ENCODE measurements at regions not wholly inside any gene's neighbourhood (a gene's known extent, or its start where the extent isn't known, plus 50 kb on each side); places are given as distances from the start of the nearest gene placed in this dataset.

DNA sequence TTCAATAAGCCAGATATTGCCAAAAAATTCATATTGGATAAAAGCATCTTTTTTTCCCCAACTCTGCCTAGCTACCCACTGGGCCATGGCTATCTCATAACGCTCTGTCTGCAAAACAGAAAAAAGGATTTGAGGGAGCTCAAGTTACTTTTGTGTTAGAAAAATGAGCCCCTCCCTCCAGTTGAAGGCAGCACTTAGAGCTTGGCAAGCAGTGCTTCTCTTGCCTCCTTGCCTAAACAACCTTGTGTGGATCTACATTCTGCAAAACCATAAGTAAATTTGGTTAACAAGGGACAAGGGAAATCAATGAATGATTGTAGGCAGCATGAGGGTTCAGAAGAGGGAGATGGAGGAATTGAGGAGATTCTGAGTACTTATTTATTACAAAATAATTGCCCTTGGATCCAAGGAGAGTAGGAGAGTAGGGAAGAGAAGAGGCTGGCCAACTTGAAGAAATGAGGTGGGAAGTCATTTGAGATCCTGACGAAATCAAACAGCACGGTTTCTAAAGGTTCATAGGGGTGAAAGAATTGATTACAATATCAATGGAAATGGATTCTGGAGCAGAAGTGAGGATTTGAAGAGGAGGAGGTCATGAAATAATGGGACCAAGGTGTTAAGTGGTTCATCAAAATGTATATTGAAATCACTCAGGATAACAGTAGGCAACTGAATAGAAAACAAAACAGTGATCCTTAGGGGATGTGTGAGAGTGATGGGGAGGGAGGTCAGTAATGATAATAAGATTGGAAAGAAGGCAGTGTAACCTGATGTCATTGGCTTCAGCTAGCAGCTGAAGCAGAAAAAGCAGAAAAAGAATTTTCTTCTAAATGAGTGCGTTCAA is 434.8 kb upstream of the IGFBP7 start:
- no peaks in the 10 kb centered on the region for H3K36me3 ChIP-seq (ENCODE audit: insufficient read depth, low read length)
- H3K27ac ChIP-seq (ENCODE audit: low read depth, low read length) = peak overlapping the region; percentile 62; the same call in 1 of the 2 replicates
- 11% methylated on average over 3 of the region's 4 CpGs for WGBS
- peaks cover 22% of the 10 kb centered on the region for H3K4me1 ChIP-seq (ENCODE audit: insufficient read depth, low read length)
- no peaks in the 10 kb centered on the region for H3K9me3 ChIP-seq (ENCODE audit: insufficient read depth, low read depth, low read length)
- H3K4me3 ChIP-seq (ENCODE audit: low read length) = peak overlapping the region; percentile 22; the same call in 1 of the 2 replicates
- H3K9ac ChIP-seq (ENCODE audit: low read depth, low read length) = no peak overlapping the region; the same call in 1 of the 2 replicates
- H3K27me3 ChIP-seq (ENCODE audit: insufficient read depth, low read length) = no peaks in the 10 kb centered on the region

DNA sequence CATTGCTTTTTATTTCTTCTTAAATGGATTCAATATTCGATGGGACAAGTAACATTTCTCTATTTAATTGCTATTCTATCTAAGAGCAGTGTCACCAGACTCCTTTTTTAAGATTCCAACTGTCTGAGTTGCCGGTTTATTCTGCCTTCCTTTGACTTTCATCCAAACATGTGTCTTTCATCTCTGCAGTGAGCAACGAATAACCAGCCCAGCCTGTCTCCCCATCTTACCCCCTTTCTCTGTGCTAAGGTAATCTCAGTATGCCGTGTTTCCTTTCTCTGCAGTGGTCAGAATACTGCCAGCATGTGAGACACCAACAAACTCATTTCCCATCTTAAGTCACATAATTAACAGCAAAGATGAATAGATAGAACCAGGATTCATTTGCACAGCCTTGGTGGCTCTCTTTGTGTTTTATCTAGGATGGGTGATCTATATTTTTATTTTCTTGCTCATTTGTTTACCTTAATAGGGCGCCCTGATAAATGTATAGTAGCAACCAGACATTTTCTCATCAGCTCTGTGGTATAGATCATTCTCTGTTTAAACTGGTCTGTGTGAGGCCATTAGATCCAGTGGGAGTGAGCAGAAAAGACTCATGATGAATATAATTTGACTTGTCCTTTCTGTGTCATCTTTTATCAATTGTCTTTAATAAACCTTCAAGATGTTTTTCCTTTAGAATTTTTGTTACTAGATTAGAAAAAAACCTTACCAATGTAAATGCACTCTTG is 394.8 kb upstream of the IGFBP7 start:
- Histone ChIP-seq H3K4me1 (ENCODE audit: insufficient read depth, low read length) (no peaks in the 10 kb centered on the region), H3K9ac (ENCODE audit: low read depth, low read length) (no peak overlapping the region), H3K36me3 (ENCODE audit: insufficient read depth, low read length) (no peaks in the 10 kb centered on the region), H3K4me3 (ENCODE audit: low read length) (no peak overlapping the region), H3K9me3 (ENCODE audit: insufficient read depth, low read depth, low read length) (no peaks in the 10 kb centered on the region), H3K27me3 (ENCODE audit: insufficient read depth, low read length) (no peaks in the 10 kb centered on the region), H3K27ac (ENCODE audit: low read depth, low read length) (no peak overlapping the region)
- 85% methylated on average over 5 of the region's 5 CpGs for WGBS

DNA sequence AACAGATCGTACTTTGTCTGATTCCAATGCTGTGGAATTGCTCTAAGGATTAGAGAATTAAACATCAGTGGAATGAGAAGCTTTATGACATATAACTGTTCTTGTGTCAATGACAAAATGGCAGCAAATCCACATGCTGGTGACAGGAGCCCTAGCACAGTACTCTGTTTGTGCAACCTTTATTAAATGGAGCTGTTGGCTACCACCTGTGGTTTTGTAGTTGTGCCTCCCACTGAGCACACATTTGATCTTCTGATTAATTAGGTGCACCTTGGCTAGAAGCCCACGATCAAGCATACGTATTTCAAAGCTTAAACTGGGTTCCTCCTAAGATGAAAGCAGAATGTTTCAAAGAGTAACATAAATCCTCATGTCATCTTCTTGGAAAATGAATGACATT is 394.0 kb upstream of the IGFBP7 start:
- no peaks in the 10 kb centered on the region for H3K36me3 ChIP-seq (ENCODE audit: insufficient read depth, low read length)
- H3K9me3 ChIP-seq (ENCODE audit: insufficient read depth, low read depth, low read length) = no peaks in the 10 kb centered on the region
- H3K4me1 ChIP-seq (ENCODE audit: insufficient read depth, low read length) = no peaks in the 10 kb centered on the region
- WGBS = 98% methylated on average over 3 of the region's 3 CpGs
- H3K27me3 ChIP-seq (ENCODE audit: insufficient read depth, low read length) = no peaks in the 10 kb centered on the region
- H3K27ac ChIP-seq (ENCODE audit: low read depth, low read length) = no peak overlapping the region
- H3K9ac ChIP-seq (ENCODE audit: low read depth, low read length) = no peak overlapping the region
- no peak overlapping the region for H3K4me3 ChIP-seq (ENCODE audit: low read length)

DNA sequence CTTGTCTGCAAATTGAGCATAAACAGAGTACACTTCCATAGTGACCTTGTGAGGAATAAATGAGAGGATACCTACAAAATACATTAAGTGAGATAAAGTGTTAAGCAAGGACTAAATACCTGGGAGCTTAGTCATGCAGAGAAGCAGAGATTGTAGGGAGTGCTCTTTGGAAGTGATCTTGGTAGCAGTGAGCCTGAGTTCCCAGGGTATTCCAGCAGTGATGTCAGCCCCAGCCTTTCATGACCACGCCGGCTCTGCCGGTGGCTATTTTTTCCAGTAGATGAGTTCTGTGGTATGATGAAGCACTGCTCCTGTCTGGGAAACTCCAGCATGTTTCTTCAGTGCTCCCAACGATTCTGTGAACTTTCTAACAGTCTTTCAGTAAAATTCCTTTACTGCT is 391.5 kb upstream of the IGFBP7 start:
- Histone ChIP-seq H3K27me3 (ENCODE audit: insufficient read depth, low read length) (no peaks in the 10 kb centered on the region), H3K27ac (ENCODE audit: low read depth, low read length) (no peak overlapping the region), H3K4me3 (ENCODE audit: low read length) (no peak overlapping the region), H3K9me3 (ENCODE audit: insufficient read depth, low read depth, low read length) (no peaks in the 10 kb centered on the region), H3K9ac (ENCODE audit: low read depth, low read length) (no peak overlapping the region), H3K36me3 (ENCODE audit: insufficient read depth, low read length) (no peaks in the 10 kb centered on the region), H3K4me1 (ENCODE audit: insufficient read depth, low read length) (no peaks in the 10 kb centered on the region)
- 79% methylated on average over 4 of the region's 4 CpGs for WGBS

DNA sequence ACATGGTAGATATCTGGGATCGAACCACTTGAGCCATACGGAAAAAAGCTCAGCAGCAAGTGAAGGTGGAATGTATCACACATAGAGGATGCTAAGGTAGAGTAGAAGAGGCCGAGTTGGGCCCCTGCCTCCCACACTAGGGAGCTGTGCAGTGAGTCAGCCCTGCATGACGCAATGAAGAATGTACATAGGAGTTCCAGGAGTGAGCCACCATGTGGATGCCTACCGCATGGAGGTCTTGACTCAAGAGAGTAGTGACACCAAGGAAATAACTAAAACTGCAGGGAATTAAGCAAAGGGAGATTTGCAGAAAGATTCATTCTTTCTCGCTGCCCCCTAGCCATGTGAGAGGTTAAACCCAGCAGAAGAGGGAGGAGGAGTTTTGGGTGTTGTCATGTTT is 389.6 kb upstream of the IGFBP7 start:
- H3K27me3 ChIP-seq (ENCODE audit: insufficient read depth, low read length) = no peaks in the 10 kb centered on the region
- H3K36me3 ChIP-seq (ENCODE audit: insufficient read depth, low read length) = no peaks in the 10 kb centered on the region
- no peaks in the 10 kb centered on the region for H3K4me1 ChIP-seq (ENCODE audit: insufficient read depth, low read length)
- H3K9me3 ChIP-seq (ENCODE audit: insufficient read depth, low read depth, low read length) = no peaks in the 10 kb centered on the region
- 92% methylated on average over 6 of the region's 6 CpGs for WGBS
- H3K27ac ChIP-seq (ENCODE audit: low read depth, low read length) = no peak overlapping the region
- H3K9ac ChIP-seq (ENCODE audit: low read depth, low read length) = no peak overlapping the region
- no peak overlapping the region for H3K4me3 ChIP-seq (ENCODE audit: low read length)

DNA sequence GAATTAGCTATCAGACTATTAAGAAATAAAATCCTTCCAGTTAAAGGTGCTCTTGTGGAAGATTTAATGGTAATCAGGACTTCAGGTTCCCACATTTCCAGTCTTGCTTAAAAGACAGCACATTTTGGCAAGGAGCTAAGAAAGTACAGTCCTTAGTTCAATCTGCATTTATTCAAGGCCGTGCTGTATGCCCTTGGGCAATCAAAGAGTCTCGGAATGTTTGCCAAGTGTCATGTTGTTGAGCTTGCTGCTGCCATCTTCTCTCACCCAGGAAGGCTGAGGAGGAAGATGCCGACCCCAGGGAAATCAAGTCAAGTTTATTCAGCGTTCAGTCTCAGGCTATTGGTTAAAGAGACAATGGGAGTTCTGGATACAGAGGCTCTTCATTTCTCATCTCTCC is 388.1 kb upstream of the IGFBP7 start:
- WGBS = 89% methylated on average over 3 of the region's 4 CpGs
- H3K9ac ChIP-seq (ENCODE audit: low read depth, low read length) = no peak overlapping the region
- no peaks in the 10 kb centered on the region for H3K9me3 ChIP-seq (ENCODE audit: insufficient read depth, low read depth, low read length)
- no peaks in the 10 kb centered on the region for H3K36me3 ChIP-seq (ENCODE audit: insufficient read depth, low read length)
- no peak overlapping the region for H3K4me3 ChIP-seq (ENCODE audit: low read length)
- no peaks in the 10 kb centered on the region for H3K4me1 ChIP-seq (ENCODE audit: insufficient read depth, low read length)
- H3K27ac ChIP-seq (ENCODE audit: low read depth, low read length) = no peak overlapping the region
- H3K27me3 ChIP-seq (ENCODE audit: insufficient read depth, low read length) = no peaks in the 10 kb centered on the region

DNA sequence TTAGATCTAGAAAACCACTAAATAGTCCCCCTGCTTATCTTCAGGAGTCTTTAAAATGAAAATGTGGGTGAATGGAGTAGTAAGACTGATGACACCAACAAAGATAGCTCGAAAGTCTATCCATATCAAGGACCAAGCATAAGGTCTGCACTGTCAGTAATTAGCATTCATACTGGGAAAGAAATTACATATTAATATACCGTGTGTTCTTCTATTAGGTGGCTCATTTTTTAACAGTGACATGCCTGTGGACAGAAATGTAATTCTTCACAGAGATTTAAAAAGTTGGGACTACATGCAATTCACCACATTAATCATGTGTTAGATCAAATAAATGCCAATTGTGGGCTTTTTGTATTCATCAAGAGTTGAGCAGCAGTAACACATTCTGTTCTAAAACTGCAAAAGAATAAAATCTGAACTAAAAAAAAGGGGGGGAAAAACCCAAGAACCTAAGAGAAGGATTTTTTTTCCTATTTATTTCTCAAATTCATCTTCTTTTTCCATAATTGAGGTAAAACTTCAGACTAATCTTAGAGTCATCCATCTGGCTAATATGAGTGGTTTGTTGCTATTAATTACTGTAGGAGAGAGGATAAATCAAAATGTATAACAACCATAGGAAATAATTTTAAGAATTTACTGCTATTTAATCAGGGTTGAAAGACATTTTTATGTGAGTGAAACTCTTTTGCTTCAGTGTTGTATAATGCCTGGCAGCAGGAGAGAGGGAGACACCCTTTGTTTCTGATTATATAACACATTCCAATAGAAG is 386.7 kb upstream of the IGFBP7 start:
- Histone ChIP-seq H3K27ac (ENCODE audit: low read depth, low read length) (no peak overlapping the region), H3K36me3 (ENCODE audit: insufficient read depth, low read length) (no peaks in the 10 kb centered on the region), H3K27me3 (ENCODE audit: insufficient read depth, low read length) (no peaks in the 10 kb centered on the region), H3K4me3 (ENCODE audit: low read length) (no peak overlapping the region), H3K9ac (ENCODE audit: low read depth, low read length) (no peak overlapping the region), H3K4me1 (ENCODE audit: insufficient read depth, low read length) (no peaks in the 10 kb centered on the region), H3K9me3 (ENCODE audit: insufficient read depth, low read depth, low read length) (no peaks in the 10 kb centered on the region)
- no CpG with 5 or more reads among the region's 2 CpGs for WGBS

DNA sequence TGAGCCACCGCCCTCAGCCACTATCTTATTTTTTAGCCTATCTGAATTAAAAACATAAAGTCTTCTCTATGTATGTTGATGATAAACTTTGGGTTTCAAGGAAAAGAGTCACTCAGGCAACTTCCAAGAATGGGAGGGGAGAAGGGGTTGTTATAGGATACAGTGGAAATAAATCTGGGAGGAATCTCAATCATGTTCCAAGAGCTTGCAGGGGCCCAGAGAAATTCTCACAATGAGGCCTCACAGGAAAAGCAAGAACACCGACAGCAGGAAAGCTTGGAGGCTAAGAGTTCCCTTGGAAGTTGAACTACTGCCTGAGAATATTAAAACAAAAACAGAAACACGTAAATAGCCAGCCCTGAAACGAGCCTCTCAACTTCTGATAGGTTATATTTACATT is 384.6 kb upstream of the IGFBP7 start:
- Histone ChIP-seq H3K36me3 (ENCODE audit: insufficient read depth, low read length) (no peaks in the 10 kb centered on the region), H3K27ac (ENCODE audit: low read depth, low read length) (no peak overlapping the region), H3K9ac (ENCODE audit: low read depth, low read length) (no peak overlapping the region), H3K9me3 (ENCODE audit: insufficient read depth, low read depth, low read length) (no peaks in the 10 kb centered on the region), H3K4me3 (ENCODE audit: low read length) (no peak overlapping the region), H3K4me1 (ENCODE audit: insufficient read depth, low read length) (peaks cover 5% of the 10 kb centered on the region; the same call in 1 of the 2 replicates), H3K27me3 (ENCODE audit: insufficient read depth, low read length) (no peaks in the 10 kb centered on the region)
- WGBS = 88% methylated on average over 2 of the region's 4 CpGs

DNA sequence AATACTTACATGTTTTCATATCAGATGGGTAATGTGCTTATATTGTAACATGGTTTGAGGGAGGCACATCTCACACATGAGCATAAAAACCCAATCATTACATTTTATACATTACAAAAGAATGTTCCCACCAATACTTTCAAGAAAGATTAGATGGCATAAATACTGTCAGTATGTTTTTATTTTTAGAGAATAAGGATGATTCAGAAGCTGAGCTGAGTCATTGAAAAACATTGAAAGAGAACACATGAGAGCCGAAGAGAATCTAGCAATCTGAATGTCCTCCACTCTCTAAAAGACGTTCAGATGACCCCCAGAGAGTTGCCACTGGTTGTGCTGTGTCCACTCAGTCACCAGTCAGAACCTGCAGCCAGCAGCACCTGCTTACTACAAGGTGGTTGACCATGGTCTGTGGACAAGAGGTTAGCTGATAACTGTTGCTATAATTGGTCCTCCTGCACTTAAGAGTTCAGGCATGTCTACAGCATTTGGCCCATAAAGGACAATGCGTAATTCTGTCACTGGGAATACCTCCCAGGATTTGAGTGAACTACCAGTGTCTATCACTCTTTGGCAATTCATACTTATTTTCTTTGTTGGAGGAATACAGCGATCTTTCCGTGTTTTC is 382.2 kb upstream of the IGFBP7 start:
- Histone ChIP-seq H3K27ac (ENCODE audit: low read depth, low read length) (no peak overlapping the region), H3K9ac (ENCODE audit: low read depth, low read length) (no peak overlapping the region), H3K36me3 (ENCODE audit: insufficient read depth, low read length) (no peaks in the 10 kb centered on the region), H3K27me3 (ENCODE audit: insufficient read depth, low read length) (no peaks in the 10 kb centered on the region), H3K4me1 (ENCODE audit: insufficient read depth, low read length) (peaks cover 5% of the 10 kb centered on the region; the same call in 1 of the 2 replicates), H3K4me3 (ENCODE audit: low read length) (no peak overlapping the region), H3K9me3 (ENCODE audit: insufficient read depth, low read depth, low read length) (no peaks in the 10 kb centered on the region)
- 93% methylated on average over 5 of the region's 5 CpGs for WGBS

DNA sequence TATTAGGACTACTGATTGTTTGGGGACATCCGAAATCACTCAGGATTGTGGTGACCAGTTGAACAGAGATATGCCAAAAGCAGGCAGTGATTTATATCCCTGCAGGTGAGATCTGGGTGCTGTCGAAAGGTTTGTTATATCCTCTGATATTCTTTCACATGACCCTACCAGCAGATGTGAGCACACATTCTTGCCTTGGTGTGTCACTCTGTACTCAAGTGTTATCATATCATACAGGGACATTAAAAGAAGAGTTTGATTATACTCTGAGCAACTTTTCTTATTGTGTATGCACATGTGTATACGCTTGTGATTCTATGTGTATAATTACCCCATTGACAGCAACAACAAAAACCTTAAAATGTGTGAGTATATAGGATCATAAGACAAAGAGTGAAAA is 381.2 kb upstream of the IGFBP7 start:
- Histone ChIP-seq H3K27me3 (ENCODE audit: insufficient read depth, low read length) (no peaks in the 10 kb centered on the region), H3K9ac (ENCODE audit: low read depth, low read length) (no peak overlapping the region), H3K4me3 (ENCODE audit: low read length) (no peak overlapping the region), H3K36me3 (ENCODE audit: insufficient read depth, low read length) (no peaks in the 10 kb centered on the region), H3K27ac (ENCODE audit: low read depth, low read length) (no peak overlapping the region), H3K4me1 (ENCODE audit: insufficient read depth, low read length) (peaks cover 5% of the 10 kb centered on the region; the same call in 1 of the 2 replicates), H3K9me3 (ENCODE audit: insufficient read depth, low read depth, low read length) (no peaks in the 10 kb centered on the region)
- 95% methylated on average over 3 of the region's 3 CpGs for WGBS

Measured in HUES64 (cell line).